HEK293 (cell line): ENCODE measurements at regions not wholly inside any gene's neighbourhood (a gene's known extent, or its start where the extent isn't known, plus 50 kb on each side); places are given as distances from the start of the nearest gene placed in this dataset.

Source experiments
- CTCF ChIA-PET: fragments of 350-600 bp; formaldehyde crosslinking; extraction: SDS; loops from one replicate; lab custom pipeline; 2021; ENCODE audit warnings: antibody characterized with exemption; lab: Yijun Ruan, JAX
- POLR2A ChIA-PET: fragments of 300-600 bp; formaldehyde crosslinking; extraction: SDS; loops from one replicate; lab custom pipeline; 2020; ENCODE audit warnings: antibody characterized with exemption, inconsistent platforms; lab: Yijun Ruan, JAX
- H3K27ac ChIP-seq: fragments of 200-500 bp; sonication (Bioruptor generic); 2 replicates; pipeline ENCODE4 v1.5.1; 2014; ENCODE audit warnings: low read depth, low read length, control low read depth, inconsistent platforms; ENCODE audit errors: extremely low read depth
- H3K36me3 ChIP-seq, 2 experiments: fragments of 200-500 bp in 1 of 2; sonication (Bioruptor generic) in 1 of 2; 1 replicate in 1 of 2; 2 replicates in 1 of 2; pipeline ENCODE4 v1.5.1; 2014 to 2017; ENCODE audit warnings: inconsistent platforms in 2 of 2, low read length in 2 of 2; ENCODE audit not compliant: control insufficient read depth in 2 of 2, insufficient read depth in 1 of 2
- H3K4me1 ChIP-seq: fragments of 200-500 bp; sonication (Bioruptor generic); 2 replicates; pipeline ENCODE4 v1.5.1; 2014; ENCODE audit warnings: mild to moderate bottlenecking, low read length, inconsistent platforms; ENCODE audit not compliant: control insufficient read depth, insufficient read depth
- H3K4me3 ChIP-seq: 2 replicates; pipeline ENCODE4 v1.5.1; 2011; ENCODE audit warnings: low read depth, mild to moderate bottlenecking, control low read depth, low read length, moderate library complexity
- H3K9me3 ChIP-seq: fragments of 200-500 bp; sonication (Bioruptor generic); 2 replicates; pipeline ENCODE4 v1.5.1; 2014; ENCODE audit warnings: low read depth, low read length, inconsistent platforms; ENCODE audit not compliant: control insufficient read depth, insufficient read depth
- BCL11A ChIP-seq: fragments of 450-650 bp; formaldehyde crosslinking; IDR thresholded peaks from 2 replicates; pipeline ENCODE4 v1.5.1; 2016; ENCODE audit warnings: low read depth, missing biosample characterization, missing genetic modification characterization
- REPIN1 ChIP-seq: fragments of 450-650 bp; formaldehyde crosslinking; IDR thresholded peaks from 2 replicates; pipeline ENCODE4 v1.5.1; 2017; ENCODE audit warnings: missing biosample characterization, missing genetic modification characterization, low read depth
- SALL2 ChIP-seq: fragments of 450-650 bp; formaldehyde crosslinking; IDR thresholded peaks from 2 replicates; pipeline ENCODE4 v1.5.0; 2017; ENCODE audit warnings: missing biosample characterization, mild to moderate bottlenecking, missing genetic modification characterization, borderline replicate concordance
- SETDB1 ChIP-seq: IDR thresholded peaks from one replicate; pipeline ENCODE4 v1.6.1; 2017; ENCODE audit warnings: mild to moderate bottlenecking, low read length, moderate library complexity, mixed read lengths; ENCODE audit not compliant: insufficient read length
- SP2 ChIP-seq: fragments of 450-650 bp; formaldehyde crosslinking; IDR thresholded peaks from 2 replicates; pipeline ENCODE4 v1.5.1; 2016; ENCODE audit warnings: missing biosample characterization, missing genetic modification characterization
- ZFHX2 ChIP-seq: fragments of 450-650 bp; formaldehyde crosslinking; conservative IDR thresholded peaks from 2 replicates; pipeline ENCODE4 v1.5.1; 2016; ENCODE audit warnings: missing biosample characterization, missing genetic modification characterization
- ZNF169 ChIP-seq: fragments of 450-650 bp; formaldehyde crosslinking; IDR thresholded peaks from 2 replicates; pipeline ENCODE4 v1.5.1; 2016; ENCODE audit warnings: missing biosample characterization, missing genetic modification characterization
- ZNF324 ChIP-seq: fragments of 450-650 bp; formaldehyde crosslinking; IDR thresholded peaks from 2 replicates; pipeline ENCODE4 v1.5.1; 2016; ENCODE audit warnings: missing biosample characterization, missing genetic modification characterization
- ZNF341 ChIP-seq: fragments of 450-650 bp; formaldehyde crosslinking; IDR thresholded peaks from 2 replicates; pipeline ENCODE4; 2016; ENCODE audit warnings: low read depth, missing biosample characterization, missing genetic modification characterization
- ZNF354C ChIP-seq: fragments of 450-650 bp; formaldehyde crosslinking; IDR thresholded peaks from 2 replicates; pipeline ENCODE4 v1.5.1; 2016; ENCODE audit warnings: missing biosample characterization, missing genetic modification characterization, low read depth, borderline replicate concordance
- ZNF366 ChIP-seq: fragments of 450-650 bp; formaldehyde crosslinking; conservative IDR thresholded peaks from 2 replicates; pipeline ENCODE4 v1.5.1; 2016; ENCODE audit warnings: missing biosample characterization, missing genetic modification characterization
- ZNF404 ChIP-seq: fragments of 450-650 bp; formaldehyde crosslinking; IDR thresholded peaks from 2 replicates; pipeline ENCODE4 v1.5.1; 2017; ENCODE audit warnings: missing biosample characterization, missing genetic modification characterization
- ZNF530 ChIP-seq: fragments of 450-650 bp; formaldehyde crosslinking; IDR thresholded peaks from 2 replicates; pipeline ENCODE4 v1.5.1; 2016; ENCODE audit warnings: low read depth, missing biosample characterization, missing genetic modification characterization
- ZNF561 ChIP-seq: fragments of 450-650 bp; IDR thresholded peaks from 2 replicates; pipeline ENCODE4 v1.5.1; 2018; ENCODE audit warnings: missing biosample characterization, missing genetic modification characterization, borderline replicate concordance
- ZNF571 ChIP-seq: fragments of 450-650 bp; formaldehyde crosslinking; IDR thresholded peaks from 2 replicates; pipeline ENCODE4 v1.5.0; 2017; ENCODE audit warnings: missing biosample characterization, missing genetic modification characterization
- ZNF610 ChIP-seq: fragments of 450-650 bp; formaldehyde crosslinking; IDR thresholded peaks from 2 replicates; pipeline ENCODE4 v1.5.1; 2016; ENCODE audit warnings: missing biosample characterization, missing genetic modification characterization, borderline replicate concordance
- ZNF623 ChIP-seq: fragments of 450-650 bp; formaldehyde crosslinking; IDR thresholded peaks from 2 replicates; pipeline ENCODE4 v1.5.1; 2016; ENCODE audit warnings: missing biosample characterization, missing genetic modification characterization
- TF ChIP-seq, protein P1 (sequence below): fragments of 450-650 bp; formaldehyde crosslinking; IDR thresholded peaks from 2 replicates; pipeline ENCODE4 v1.5.1; 2016; ENCODE audit warnings: missing biosample characterization, missing genetic modification characterization
- TF ChIP-seq, protein P2 (sequence below): fragments of 450-650 bp; formaldehyde crosslinking; IDR thresholded peaks from 2 replicates; pipeline ENCODE4 v1.5.1; 2016; ENCODE audit warnings: missing biosample characterization, missing genetic modification characterization
- TF ChIP-seq, protein P3 (sequence below): fragments of 450-650 bp; IDR thresholded peaks from 2 replicates; pipeline ENCODE4 v1.5.1; 2018; ENCODE audit warnings: missing biosample characterization, missing genetic modification characterization
- TF ChIP-seq, protein P4 (sequence below): fragments of 450-650 bp; formaldehyde crosslinking; optimal IDR thresholded peaks from 2 replicates; pipeline ENCODE3; 2016; ENCODE audit warnings: missing biosample characterization, mild to moderate bottlenecking, missing genetic modification characterization
- TF ChIP-seq, protein P5 (sequence below): fragments of 450-650 bp; formaldehyde crosslinking; conservative IDR thresholded peaks from 2 replicates; pipeline ENCODE4 v1.5.1; 2016; ENCODE audit warnings: low read depth, missing biosample characterization, missing genetic modification characterization
- TF ChIP-seq, protein P6 (sequence below): fragments of 450-650 bp; formaldehyde crosslinking; IDR thresholded peaks from 2 replicates; pipeline ENCODE4 v1.5.1; 2017; ENCODE audit warnings: missing biosample characterization, missing genetic modification characterization

DNA sequence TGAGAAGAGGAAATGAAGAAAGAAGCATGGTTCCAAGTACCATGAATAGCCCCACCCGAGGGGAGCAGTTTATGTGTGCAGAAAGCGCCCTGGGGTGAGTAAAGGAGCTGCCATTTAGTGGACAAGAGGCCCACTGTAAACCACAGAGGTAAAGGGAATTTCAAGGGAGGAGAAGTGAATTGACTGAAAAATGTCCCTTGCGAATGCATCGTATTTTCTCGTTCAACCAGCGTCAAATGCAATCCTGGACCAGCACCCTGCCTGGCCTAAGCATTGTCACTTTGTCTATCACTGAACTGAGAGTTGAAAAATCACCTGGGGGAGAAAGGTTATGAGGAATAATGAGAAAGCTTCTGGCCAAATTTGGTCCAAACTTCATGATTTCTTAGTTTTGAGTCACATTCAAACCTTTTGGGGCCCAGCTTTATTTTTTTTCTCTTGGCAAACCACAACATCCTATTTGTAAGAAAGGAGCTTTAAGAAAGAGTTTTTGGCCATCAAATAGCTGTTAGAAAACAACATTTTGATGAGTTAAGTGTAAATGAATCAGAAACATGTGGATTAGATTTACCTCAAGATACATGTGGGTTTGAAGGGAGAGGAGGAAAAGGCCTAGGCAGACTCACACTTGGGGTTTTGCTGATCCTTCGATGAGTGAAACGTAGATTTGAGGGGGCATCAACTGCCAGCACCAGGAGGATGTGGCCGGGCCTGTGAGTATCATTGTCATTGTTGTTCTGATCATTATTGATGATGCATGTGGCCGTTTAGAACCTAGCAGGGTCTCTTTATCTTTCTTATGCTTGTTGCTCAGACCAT, 214.0 kb downstream of the CLIC5 start:
- TF ChIP-seq ZNF571 (tag by site-specific recombination) = no peak
- no peak for TF ChIP-seq ZNF610 (tag by site-specific recombination)
- no peak for TF ChIP-seq ZFHX2
- no peak for TF ChIP-seq ZNF530 (tag by site-specific recombination)
- TF ChIP-seq ZNF404 = no peak
- no peak for TF ChIP-seq ZNF366 (tag by site-specific recombination)
- TF ChIP-seq ZNF561 = no peak
- TF ChIP-seq, protein P1, sequence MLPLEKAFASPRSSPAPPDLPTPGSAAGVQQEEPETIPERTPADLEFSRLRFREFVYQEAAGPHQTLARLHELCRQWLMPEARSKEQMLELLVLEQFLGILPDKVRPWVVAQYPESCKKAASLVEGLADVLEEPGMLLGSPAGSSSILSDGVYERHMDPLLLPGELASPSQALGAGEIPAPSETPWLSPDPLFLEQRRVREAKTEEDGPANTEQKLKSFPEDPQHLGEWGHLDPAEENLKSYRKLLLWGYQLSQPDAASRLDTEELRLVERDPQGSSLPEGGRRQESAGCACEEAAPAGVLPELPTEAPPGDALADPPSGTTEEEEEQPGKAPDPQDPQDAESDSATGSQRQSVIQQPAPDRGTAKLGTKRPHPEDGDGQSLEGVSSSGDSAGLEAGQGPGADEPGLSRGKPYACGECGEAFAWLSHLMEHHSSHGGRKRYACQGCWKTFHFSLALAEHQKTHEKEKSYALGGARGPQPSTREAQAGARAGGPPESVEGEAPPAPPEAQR (tag by site-specific recombination) = no peak
- no peak for TF ChIP-seq SP2
- no peak for TF ChIP-seq ZNF169 (tag by site-specific recombination)
- TF ChIP-seq ZNF341 (tag by site-specific recombination) = no peak
- TF ChIP-seq, protein P2, sequence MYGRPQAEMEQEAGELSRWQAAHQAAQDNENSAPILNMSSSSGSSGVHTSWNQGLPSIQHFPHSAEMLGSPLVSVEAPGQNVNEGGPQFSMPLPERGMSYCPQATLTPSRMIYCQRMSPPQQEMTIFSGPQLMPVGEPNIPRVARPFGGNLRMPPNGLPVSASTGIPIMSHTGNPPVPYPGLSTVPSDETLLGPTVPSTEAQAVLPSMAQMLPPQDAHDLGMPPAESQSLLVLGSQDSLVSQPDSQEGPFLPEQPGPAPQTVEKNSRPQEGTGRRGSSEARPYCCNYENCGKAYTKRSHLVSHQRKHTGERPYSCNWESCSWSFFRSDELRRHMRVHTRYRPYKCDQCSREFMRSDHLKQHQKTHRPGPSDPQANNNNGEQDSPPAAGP (tag by site-specific recombination) = no peak
- TF ChIP-seq, protein P3, sequence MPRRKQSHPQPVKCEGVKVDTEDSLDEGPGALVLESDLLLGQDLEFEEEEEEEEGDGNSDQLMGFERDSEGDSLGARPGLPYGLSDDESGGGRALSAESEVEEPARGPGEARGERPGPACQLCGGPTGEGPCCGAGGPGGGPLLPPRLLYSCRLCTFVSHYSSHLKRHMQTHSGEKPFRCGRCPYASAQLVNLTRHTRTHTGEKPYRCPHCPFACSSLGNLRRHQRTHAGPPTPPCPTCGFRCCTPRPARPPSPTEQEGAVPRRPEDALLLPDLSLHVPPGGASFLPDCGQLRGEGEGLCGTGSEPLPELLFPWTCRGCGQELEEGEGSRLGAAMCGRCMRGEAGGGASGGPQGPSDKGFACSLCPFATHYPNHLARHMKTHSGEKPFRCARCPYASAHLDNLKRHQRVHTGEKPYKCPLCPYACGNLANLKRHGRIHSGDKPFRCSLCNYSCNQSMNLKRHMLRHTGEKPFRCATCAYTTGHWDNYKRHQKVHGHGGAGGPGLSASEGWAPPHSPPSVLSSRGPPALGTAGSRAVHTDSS (tag by site-specific recombination) = no peak
- TF ChIP-seq, protein P4, sequence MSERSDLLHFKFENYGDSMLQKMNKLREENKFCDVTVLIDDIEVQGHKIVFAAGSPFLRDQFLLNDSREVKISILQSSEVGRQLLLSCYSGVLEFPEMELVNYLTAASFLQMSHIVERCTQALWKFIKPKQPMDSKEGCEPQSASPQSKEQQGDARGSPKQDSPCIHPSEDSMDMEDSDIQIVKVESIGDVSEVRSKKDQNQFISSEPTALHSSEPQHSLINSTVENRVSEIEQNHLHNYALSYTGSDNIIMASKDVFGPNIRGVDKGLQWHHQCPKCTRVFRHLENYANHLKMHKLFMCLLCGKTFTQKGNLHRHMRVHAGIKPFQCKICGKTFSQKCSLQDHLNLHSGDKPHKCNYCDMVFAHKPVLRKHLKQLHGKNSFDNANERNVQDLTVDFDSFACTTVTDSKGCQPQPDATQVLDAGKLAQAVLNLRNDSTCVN (tag by site-specific recombination) = no peak
- no peak for TF ChIP-seq REPIN1 (tag by site-specific recombination)
- H3K36me3 ChIP-seq = no peaks in the 10 kb centered on the region
- H3K4me1 ChIP-seq = no peaks in the 10 kb centered on the region
- ChIA-PET CTCF (interaction anchor here (0.7 kb wide), 1 partner anchor 82 kb away, joined by 3 read pairs; no protein-coding TSS in a partner anchor), POLR2A (no interaction called here)
- H3K4me3 ChIP-seq = no peak overlapping the region
- H3K9me3 ChIP-seq = no peaks in the 10 kb centered on the region
- H3K27ac ChIP-seq = no peak overlapping the region

DNA sequence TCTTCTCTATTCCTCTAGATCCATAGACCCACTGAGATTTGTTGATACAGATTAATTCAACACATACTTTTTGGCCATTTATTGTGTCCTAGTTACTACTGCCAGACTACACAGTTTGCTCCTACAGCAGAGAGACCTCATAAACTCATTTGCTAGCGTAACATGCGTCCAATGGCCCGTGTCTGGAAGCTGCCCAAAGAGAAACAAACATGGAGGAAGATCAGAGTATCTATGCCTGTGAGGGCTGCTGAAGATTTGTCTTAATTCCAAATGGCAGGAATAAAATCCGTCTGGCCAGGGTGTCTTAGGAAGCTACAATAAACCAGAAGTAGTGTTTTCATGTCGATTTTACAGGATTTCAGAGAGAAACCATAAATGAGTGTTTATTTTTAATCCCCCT, 214.7 kb downstream of the CLIC5 start:
- ChIA-PET CTCF (no interaction called here), POLR2A (no interaction called here)
- H3K27ac ChIP-seq = no peak overlapping the region
- TF ChIP-seq ZNF561 (no peak), BCL11A (tag by site-specific recombination) (no peak), SALL2 (tag by site-specific recombination) (no peak), ZNF366 (tag by site-specific recombination) (no peak), SETDB1 (no peak), ZNF623 (tag by site-specific recombination) (no peak), ZNF354C (tag by site-specific recombination) (no peak), ZNF324 (tag by site-specific recombination) (no peak)
- TF ChIP-seq, protein P5, sequence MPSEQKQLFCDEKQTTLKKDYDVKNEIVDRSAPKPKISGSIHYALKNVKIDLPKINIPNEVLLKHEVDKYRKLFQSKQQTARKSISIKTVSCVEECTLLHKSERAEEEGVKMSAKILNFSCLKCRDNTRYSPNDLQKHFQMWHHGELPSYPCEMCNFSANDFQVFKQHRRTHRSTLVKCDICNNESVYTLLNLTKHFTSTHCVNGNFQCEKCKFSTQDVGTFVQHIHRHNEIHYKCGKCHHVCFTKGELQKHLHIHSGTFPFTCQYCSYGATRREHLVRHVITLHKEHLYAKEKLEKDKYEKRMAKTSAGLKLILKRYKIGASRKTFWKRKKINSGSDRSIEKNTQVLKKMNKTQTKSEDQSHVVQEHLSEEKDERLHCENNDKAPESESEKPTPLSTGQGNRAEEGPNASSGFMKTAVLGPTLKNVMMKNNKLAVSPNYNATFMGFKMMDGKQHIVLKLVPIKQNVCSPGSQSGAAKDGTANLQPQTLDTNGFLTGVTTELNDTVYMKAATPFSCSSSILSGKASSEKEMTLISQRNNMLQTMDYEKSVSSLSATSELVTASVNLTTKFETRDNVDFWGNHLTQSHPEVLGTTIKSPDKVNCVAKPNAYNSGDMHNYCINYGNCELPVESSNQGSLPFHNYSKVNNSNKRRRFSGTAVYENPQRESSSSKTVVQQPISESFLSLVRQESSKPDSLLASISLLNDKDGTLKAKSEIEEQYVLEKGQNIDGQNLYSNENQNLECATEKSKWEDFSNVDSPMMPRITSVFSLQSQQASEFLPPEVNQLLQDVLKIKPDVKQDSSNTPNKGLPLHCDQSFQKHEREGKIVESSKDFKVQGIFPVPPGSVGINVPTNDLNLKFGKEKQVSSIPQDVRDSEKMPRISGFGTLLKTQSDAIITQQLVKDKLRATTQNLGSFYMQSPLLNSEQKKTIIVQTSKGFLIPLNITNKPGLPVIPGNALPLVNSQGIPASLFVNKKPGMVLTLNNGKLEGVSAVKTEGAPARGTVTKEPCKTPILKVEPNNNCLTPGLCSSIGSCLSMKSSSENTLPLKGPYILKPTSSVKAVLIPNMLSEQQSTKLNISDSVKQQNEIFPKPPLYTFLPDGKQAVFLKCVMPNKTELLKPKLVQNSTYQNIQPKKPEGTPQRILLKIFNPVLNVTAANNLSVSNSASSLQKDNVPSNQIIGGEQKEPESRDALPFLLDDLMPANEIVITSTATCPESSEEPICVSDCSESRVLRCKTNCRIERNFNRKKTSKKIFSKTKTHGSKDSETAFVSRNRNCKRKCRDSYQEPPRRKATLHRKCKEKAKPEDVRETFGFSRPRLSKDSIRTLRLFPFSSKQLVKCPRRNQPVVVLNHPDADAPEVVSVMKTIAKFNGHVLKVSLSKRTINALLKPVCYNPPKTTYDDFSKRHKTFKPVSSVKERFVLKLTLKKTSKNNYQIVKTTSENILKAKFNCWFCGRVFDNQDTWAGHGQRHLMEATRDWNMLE (tag by site-specific recombination) = no peak
- TF ChIP-seq, protein P6, sequence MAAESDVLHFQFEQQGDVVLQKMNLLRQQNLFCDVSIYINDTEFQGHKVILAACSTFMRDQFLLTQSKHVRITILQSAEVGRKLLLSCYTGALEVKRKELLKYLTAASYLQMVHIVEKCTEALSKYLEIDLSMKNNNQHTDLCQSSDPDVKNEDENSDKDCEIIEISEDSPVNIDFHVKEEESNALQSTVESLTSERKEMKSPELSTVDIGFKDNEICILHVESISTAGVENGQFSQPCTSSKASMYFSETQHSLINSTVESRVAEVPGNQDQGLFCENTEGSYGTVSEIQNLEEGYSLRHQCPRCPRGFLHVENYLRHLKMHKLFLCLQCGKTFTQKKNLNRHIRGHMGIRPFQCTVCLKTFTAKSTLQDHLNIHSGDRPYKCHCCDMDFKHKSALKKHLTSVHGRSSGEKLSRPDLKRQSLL = no peak

More for the DNA sequence above, 214.7 kb downstream of the CLIC5 start:
- Histone ChIP-seq H3K9me3 (no peaks in the 10 kb centered on the region), H3K4me1 (no peaks in the 10 kb centered on the region), H3K36me3 (no peaks in the 10 kb centered on the region), H3K4me3 (no peak overlapping the region)
